Activated naive CD4-positive, alpha-beta T cell treated with anti-CD3 and anti-CD28 coated beads, Interleukin-2, amount 50 U/mL, for 72 hours (primary cell): ENCODE measurements at regions not wholly inside any gene's neighbourhood (a gene's known extent, or its start where the extent isn't known, plus 50 kb on each side); places are given as distances from the start of the nearest gene placed in this dataset.
"Not testable (repeated sequence)": the region's sequence is repeated elsewhere in the genome, so short reads cannot be mapped to it uniquely, and the experiment has no call there.

Source experiments
- ATAC-seq, 2 donors: fragments of 150-1000 bp; cut with Tn5 transposase; 2 replicates each; pipeline ENCODE4 v1.10.0; 2021; ENCODE audit warnings: mild to moderate bottlenecking in 2 of 2, moderate library complexity in 2 of 2
- DNase-seq, 2 donors: peaks; one replicate each; pipeline ENCODE4 v3.0.0; 2021 to 2022; ENCODE audit warnings: low spot score in 2 of 2
- H3K27ac Mint-ChIP-seq, 2 donors: one replicate each; pipeline ENCODE4 v1.8.0; 2022; ENCODE audit warnings: mild to moderate bottlenecking in 2 of 2, mixed read lengths in 2 of 2
- H3K36me3 Mint-ChIP-seq, 2 donors: one replicate each; pipeline ENCODE4 v1.8.0; 2022; ENCODE audit warnings: mixed read lengths in 2 of 2
- H3K9me3 Mint-ChIP-seq, 2 donors: one replicate each; pipeline ENCODE4 v1.8.0; 2022; ENCODE audit warnings: mixed read lengths in 2 of 2

- no peaks in the 10 kb centered on the region for H3K9me3 Mint-ChIP-seq
- ATAC-seq, result no peak
- DNase-seq, result no peak
- peaks cover 5 to 8% of the 10 kb centered on the region in 2 donors for H3K36me3 Mint-ChIP-seq
- H3K27ac Mint-ChIP-seq, result no peak overlapping the region
These were observed 50.2 kb upstream of the SNAPC3 start for GRCh38 chr9:15372455-15372854.

GRCh38 chr9:15371448-15371845 is 51.2 kb upstream of the SNAPC3 start:
- H3K36me3 Mint-ChIP-seq, result peaks cover 5 to 8% of the 10 kb centered on the region in 2 donors
- ATAC-seq (no peak), DNase-seq (no peak)
- H3K27ac Mint-ChIP-seq, result peak overlapping the region in 1 of 2 donors; percentile 51
- H3K9me3 Mint-ChIP-seq, result no peaks in the 10 kb centered on the region

GRCh38 chr9:15370466-15371447 is 51.9 kb upstream of the SNAPC3 start:
- Mint-ChIP-seq H3K9me3 (no peaks in the 10 kb centered on the region), H3K36me3 (peaks cover 0 to 4% of the 10 kb centered on the region in 2 donors), H3K27ac (peak overlapping the region in 1 of 2 donors; percentile 51)
- no peak for DNase-seq
- ATAC-seq, result no peak

DNA sequence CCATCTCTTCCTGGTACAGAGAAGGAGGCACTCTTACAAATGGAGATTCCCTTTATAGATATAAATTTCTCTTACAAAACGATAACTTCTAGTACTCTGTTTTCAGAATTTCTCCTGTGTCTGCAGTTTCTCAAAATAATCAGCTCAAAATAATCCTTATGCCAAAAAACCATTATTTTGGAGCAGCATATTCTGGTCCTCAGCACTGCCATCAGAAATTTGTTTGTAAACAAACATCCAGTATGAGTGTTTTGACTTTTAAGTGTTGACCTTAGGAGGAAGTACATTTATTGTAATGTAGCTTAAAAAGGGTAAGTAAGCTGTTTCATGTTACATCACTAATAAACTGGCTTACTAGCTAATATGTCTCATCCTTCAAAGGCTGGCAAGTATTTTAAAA is 52.8 kb upstream of the SNAPC3 start:
- Mint-ChIP-seq H3K27ac (no peak overlapping the region), H3K9me3 (no peaks in the 10 kb centered on the region), H3K36me3 (no peaks in the 10 kb centered on the region)
- no peak for DNase-seq
- ATAC-seq, result no peak

- Mint-ChIP-seq H3K27ac (no peak overlapping the region), H3K36me3 (no peaks in the 10 kb centered on the region), H3K9me3 (no peaks in the 10 kb centered on the region)
- DNase-seq (no peak), ATAC-seq (no peak)
These were observed 53.4 kb upstream of the SNAPC3 start for GRCh38 chr9:15369238-15369637.

GRCh38 chr9:15364975-15365553 is 57.6 kb upstream of the SNAPC3 start:
- ATAC-seq, DNase-seq, H3K36me3 Mint-ChIP-seq, H3K27ac Mint-ChIP-seq, H3K9me3 Mint-ChIP-seq: not testable (repeated sequence)

GRCh38 chr9:15361737-15362136 is 54.7 kb upstream of the TTC39B start:
- no peaks in the 10 kb centered on the region for H3K36me3 Mint-ChIP-seq
- H3K9me3 Mint-ChIP-seq, result no peaks in the 10 kb centered on the region
- no peak overlapping the region for H3K27ac Mint-ChIP-seq
- no peak for ATAC-seq
- DNase-seq, result no peak

GRCh38 chr9:15357050-15357653 is 50.1 kb upstream of the TTC39B start:
- ATAC-seq (peak; percentile 69 to 78), DNase-seq (no peak)
- H3K36me3 Mint-ChIP-seq, result no peaks in the 10 kb centered on the region
- H3K9me3 Mint-ChIP-seq, result no peaks in the 10 kb centered on the region
- H3K27ac Mint-ChIP-seq, result peak overlapping the region in 1 of 2 donors; percentile 24
